PC-3 (cell line): ENCODE measurements at regions not wholly inside any gene's neighbourhood (a gene's known extent, or its start where the extent isn't known, plus 50 kb on each side); places are given as distances from the start of the nearest gene placed in this dataset.
"Not testable (repeated sequence)": the region's sequence is repeated elsewhere in the genome, so short reads cannot be mapped to it uniquely, and the experiment has no call there.

ENCODE experiments used
- CTCF ChIP-seq: fragments of 300-600 bp; sonication (generic); conservative IDR thresholded peaks from 2 replicates; pipeline ENCODE4 v1.5.1; 2017; ENCODE audit warnings: antibody characterized with exemption, low read depth, mild to moderate bottlenecking, low read length
- EZH2 ChIP-seq: fragments of 300-600 bp; sonication (generic); IDR thresholded peaks from one replicate; pipeline ENCODE4 v1.6.1; 2017; ENCODE audit warnings: antibody characterized with exemption, mild to moderate bottlenecking, low read length; ENCODE audit not compliant: unreplicated experiment
- EZH2phosphoT487 ChIP-seq: fragments of 300-600 bp; sonication (generic); IDR thresholded peaks from 2 replicates; pipeline ENCODE4 v1.6.1; 2018; ENCODE audit warnings: mild to moderate bottlenecking, antibody characterized with exemption, low read length, borderline replicate concordance

- TF ChIP-seq CTCF, EZH2phosphoT487, EZH2: not testable (repeated sequence)
Measured at GRCh38 chr16:34095006-34095405, 635.6 kb downstream of the TP53TG3F start.
